KMS-11 (cell line): ENCODE measurements at regions not wholly inside any gene's neighbourhood (a gene's known extent, or its start where the extent isn't known, plus 50 kb on each side); places are given as distances from the start of the nearest gene placed in this dataset.

Source experiments
- H2AFZ ChIP-seq: fragments of 200-600 bp; sonication (generic); 2 replicates; pipeline ENCODE4 v1.6.1; 2016; ENCODE audit warnings: antibody characterized with exemption, mixed run types, low read depth
- H3K27ac ChIP-seq: fragments of 200-600 bp; sonication (generic); 2 replicates; pipeline ENCODE4 v1.6.1; 2016; ENCODE audit warnings: mild to moderate bottlenecking, mixed run types
- H3K27me3 ChIP-seq: fragments of 200-600 bp; sonication (generic); 2 replicates; pipeline ENCODE4 v1.6.1; 2017; ENCODE audit warnings: mild to moderate bottlenecking, low read depth, mixed run types, moderate library complexity; ENCODE audit not compliant: insufficient read depth
- H3K36me3 ChIP-seq: fragments of 200-600 bp; sonication (generic); 2 replicates; pipeline ENCODE4 v1.6.1; 2017; ENCODE audit warnings: mild to moderate bottlenecking, mixed run types; ENCODE audit not compliant: insufficient read depth
- H3K4me1 ChIP-seq: fragments of 200-600 bp; sonication (generic); 2 replicates; pipeline ENCODE4 v1.6.1; 2016; ENCODE audit warnings: mild to moderate bottlenecking, low read depth, mixed run types; ENCODE audit not compliant: poor library complexity, severe bottlenecking
- H3K4me2 ChIP-seq: fragments of 200-600 bp; sonication (generic); 2 replicates; pipeline ENCODE4 v1.7.0; 2016; ENCODE audit warnings: mild to moderate bottlenecking, mixed run types
- H3K4me3 ChIP-seq: fragments of 200-600 bp; sonication (generic); IDR thresholded peaks from 2 replicates; pipeline ENCODE4 v1.6.1; 2017; ENCODE audit warnings: low read depth, low read length, mixed read lengths; ENCODE audit not compliant: insufficient read depth
- H3K79me2 ChIP-seq: fragments of 200-600 bp; sonication (generic); 2 replicates; pipeline ENCODE4 v1.6.1; 2016; ENCODE audit warnings: low read depth, mixed run types; ENCODE audit not compliant: insufficient read depth
- H3K9ac ChIP-seq: fragments of 200-600 bp; sonication (generic); 2 replicates; pipeline ENCODE4 v1.6.1; 2016; ENCODE audit warnings: mild to moderate bottlenecking, mixed run types
- H4K20me1 ChIP-seq: fragments of 200-600 bp; sonication (generic); 2 replicates; pipeline ENCODE4 v1.6.1; 2016; ENCODE audit warnings: mild to moderate bottlenecking, mixed run types; ENCODE audit not compliant: insufficient read depth
- TF ChIP-seq, protein P1 (sequence below): fragments of 200-600 bp; sonication (generic); conservative IDR thresholded peaks from 2 replicates; pipeline ENCODE4 v1.6.1; 2017; ENCODE audit warnings: low read depth, mild to moderate bottlenecking, antibody characterized with exemption, low read length, moderate library complexity, mixed read lengths

DNA sequence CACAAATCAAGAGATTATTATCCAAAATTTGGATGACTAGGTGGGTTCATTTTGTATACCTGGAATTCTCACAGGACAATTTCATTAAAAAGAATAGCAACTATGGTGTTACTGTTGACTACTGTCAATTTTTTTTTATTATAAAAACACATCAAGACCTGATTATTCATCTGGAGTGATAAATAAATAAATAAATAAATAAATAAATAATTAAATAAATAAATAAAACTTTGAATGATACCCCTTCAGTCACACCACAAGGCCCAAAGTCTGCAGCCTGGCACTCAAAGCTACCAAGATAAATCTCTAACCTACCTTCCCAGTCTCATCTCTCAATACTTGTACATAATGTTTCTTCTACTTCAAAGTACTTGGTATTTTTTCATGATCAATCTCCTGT lies 294.0 kb upstream of the KLHL29 start:
- Histone ChIP-seq H3K27ac (no peak overlapping the region), H3K4me2 (no peak overlapping the region), H3K79me2 (no peaks in the 10 kb centered on the region), H3K27me3 (no peaks in the 10 kb centered on the region), H3K4me1 (no peaks in the 10 kb centered on the region), H3K4me3 (no peak overlapping the region), H2AFZ (no peak overlapping the region), H3K9ac (no peak overlapping the region), H4K20me1 (no peaks in the 10 kb centered on the region), H3K36me3 (no peaks in the 10 kb centered on the region)
- TF ChIP-seq, protein P1, sequence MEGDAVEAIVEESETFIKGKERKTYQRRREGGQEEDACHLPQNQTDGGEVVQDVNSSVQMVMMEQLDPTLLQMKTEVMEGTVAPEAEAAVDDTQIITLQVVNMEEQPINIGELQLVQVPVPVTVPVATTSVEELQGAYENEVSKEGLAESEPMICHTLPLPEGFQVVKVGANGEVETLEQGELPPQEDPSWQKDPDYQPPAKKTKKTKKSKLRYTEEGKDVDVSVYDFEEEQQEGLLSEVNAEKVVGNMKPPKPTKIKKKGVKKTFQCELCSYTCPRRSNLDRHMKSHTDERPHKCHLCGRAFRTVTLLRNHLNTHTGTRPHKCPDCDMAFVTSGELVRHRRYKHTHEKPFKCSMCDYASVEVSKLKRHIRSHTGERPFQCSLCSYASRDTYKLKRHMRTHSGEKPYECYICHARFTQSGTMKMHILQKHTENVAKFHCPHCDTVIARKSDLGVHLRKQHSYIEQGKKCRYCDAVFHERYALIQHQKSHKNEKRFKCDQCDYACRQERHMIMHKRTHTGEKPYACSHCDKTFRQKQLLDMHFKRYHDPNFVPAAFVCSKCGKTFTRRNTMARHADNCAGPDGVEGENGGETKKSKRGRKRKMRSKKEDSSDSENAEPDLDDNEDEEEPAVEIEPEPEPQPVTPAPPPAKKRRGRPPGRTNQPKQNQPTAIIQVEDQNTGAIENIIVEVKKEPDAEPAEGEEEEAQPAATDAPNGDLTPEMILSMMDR = no peak

DNA sequence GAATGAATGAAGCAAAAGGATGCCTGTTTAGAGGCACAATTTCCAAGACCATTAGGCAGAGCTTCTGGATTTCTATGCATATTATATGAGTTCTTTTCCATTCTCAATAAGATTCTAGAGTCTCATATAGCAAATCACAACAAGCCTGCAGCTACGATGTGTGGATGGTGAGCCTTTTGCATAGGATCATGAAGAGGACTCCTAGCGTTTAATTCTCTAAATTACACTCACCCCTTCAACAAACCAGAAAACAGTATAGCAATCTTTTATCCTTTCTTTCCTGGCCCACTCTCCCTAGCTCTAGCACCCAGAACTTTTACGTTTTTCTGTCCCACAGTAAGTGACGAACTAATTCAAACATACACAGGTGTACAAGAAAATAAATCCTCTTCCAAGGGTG lies 293.1 kb upstream of the KLHL29 start:
- Histone ChIP-seq H3K4me3 (no peak overlapping the region), H4K20me1 (no peaks in the 10 kb centered on the region), H3K27me3 (no peaks in the 10 kb centered on the region), H3K79me2 (no peaks in the 10 kb centered on the region), H3K4me1 (no peaks in the 10 kb centered on the region), H3K36me3 (no peaks in the 10 kb centered on the region), H3K4me2 (no peak overlapping the region), H3K9ac (no peak overlapping the region), H3K27ac (no peak overlapping the region), H2AFZ (no peak overlapping the region)
- TF ChIP-seq, protein P1 = no peak

DNA sequence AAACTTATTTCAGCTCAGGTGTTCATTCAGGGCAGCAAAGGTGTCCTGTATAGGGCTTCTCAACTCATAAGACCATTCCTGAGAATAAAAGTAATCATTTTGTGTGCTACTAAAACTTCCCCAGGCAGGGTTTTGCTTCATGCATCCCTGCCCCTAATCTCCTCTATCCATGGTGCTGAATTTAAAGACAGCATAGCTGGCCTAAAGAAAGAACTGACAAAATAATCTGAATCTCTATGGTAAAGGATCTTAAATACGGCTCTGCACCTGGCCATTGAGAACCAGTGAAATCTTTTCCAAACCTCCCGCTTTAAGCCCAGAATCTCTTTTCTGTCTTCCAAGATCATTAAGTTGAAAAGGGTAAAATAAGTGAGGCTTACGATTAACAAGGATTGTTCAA lies 292.1 kb upstream of the KLHL29 start:
- no peak overlapping the region for H3K9ac ChIP-seq
- TF ChIP-seq, protein P1 = no peak

DNA sequence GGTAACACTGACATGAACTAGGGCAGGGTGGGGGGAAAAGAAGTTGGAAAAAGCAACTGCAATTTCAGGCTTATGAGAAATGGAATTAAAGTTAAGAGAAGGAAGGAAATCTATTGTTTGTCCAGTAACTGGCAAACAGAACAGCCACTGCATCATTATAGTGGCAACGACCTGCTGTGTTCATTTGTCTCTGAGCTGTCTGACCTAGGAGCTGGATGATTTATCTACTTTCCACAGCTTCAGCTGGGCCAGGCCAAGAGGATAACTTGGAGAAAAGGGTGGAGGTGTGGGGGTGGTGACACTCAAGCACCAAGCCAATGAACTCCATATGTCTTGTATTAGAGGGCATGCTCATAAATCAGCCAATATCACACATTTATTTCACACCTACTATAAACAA lies 291.5 kb upstream of the KLHL29 start:
- Histone ChIP-seq H3K36me3 (no peaks in the 10 kb centered on the region), H3K4me3 (no peak overlapping the region), H3K4me2 (no peak overlapping the region), H3K79me2 (no peaks in the 10 kb centered on the region), H2AFZ (no peak overlapping the region), H3K27me3 (no peaks in the 10 kb centered on the region), H3K9ac (no peak overlapping the region), H3K27ac (no peak overlapping the region), H4K20me1 (no peaks in the 10 kb centered on the region), H3K4me1 (no peaks in the 10 kb centered on the region)
- TF ChIP-seq, protein P1 = no peak

More for the DNA sequence above, 292.1 kb upstream of the KLHL29 start:
- Histone ChIP-seq H3K4me3 (no peak overlapping the region), H3K4me1 (no peaks in the 10 kb centered on the region), H3K36me3 (no peaks in the 10 kb centered on the region), H3K27me3 (no peaks in the 10 kb centered on the region), H3K27ac (no peak overlapping the region), H2AFZ (no peak overlapping the region), H4K20me1 (no peaks in the 10 kb centered on the region), H3K79me2 (no peaks in the 10 kb centered on the region), H3K4me2 (no peak overlapping the region)
